ENCODE measurements at regions not wholly inside any gene's neighbourhood (a gene's known extent, or its start where the extent isn't known, plus 50 kb on each side); places are given as distances from the start of the nearest gene placed in this dataset.

- no peak for TF ChIP-seq CTCF (IDR thresholded peaks at IDR 0.05)
- no peak for TF ChIP-seq ESRRA (CRISPR knock-in tag; IDR thresholded peaks at IDR 0.05; ENCODE audit: borderline replicate concordance)
- TF ChIP-seq IRF1 (CRISPR knock-in tag; IDR thresholded peaks at IDR 0.05) = no peak
- TF ChIP-seq SP1 (CRISPR knock-in tag; conservative IDR thresholded peaks at IDR 0.05) = no peak
- TF ChIP-seq TEAD4 (CRISPR knock-in tag; IDR thresholded peaks at IDR 0.05) = no peak
- TF ChIP-seq CREB1 (CRISPR knock-in tag; IDR thresholded peaks at IDR 0.05) = no peak
- no peak for TF ChIP-seq MXD4 (CRISPR knock-in tag; IDR thresholded peaks at IDR 0.05; ENCODE audit: borderline replicate concordance)
- TF ChIP-seq USF2 (CRISPR knock-in tag; IDR thresholded peaks at IDR 0.05) = no peak
- TF ChIP-seq CREM (CRISPR knock-in tag; IDR thresholded peaks at IDR 0.05) = no peak
- TF ChIP-seq JUN (CRISPR knock-in tag; IDR thresholded peaks at IDR 0.05) = no peak
- no peak for TF ChIP-seq ZBTB43 (CRISPR knock-in tag; IDR thresholded peaks at IDR 0.05)
- no peak for TF ChIP-seq ZNF512 (CRISPR knock-in tag; IDR thresholded peaks at IDR 0.05; ENCODE audit: borderline replicate concordance)
These were observed 212.5 kb downstream of the SCG2 start for GRCh38 chr2:223389624-223390023.
